HG03354 (cell line): ENCODE measurements at regions not wholly inside any gene's neighbourhood (a gene's known extent, or its start where the extent isn't known, plus 50 kb on each side); places are given as distances from the start of the nearest gene placed in this dataset.
"Not testable (repeated sequence)": the region's sequence is repeated elsewhere in the genome, so short reads cannot be mapped to it uniquely, and the experiment has no call there.

Experiments
- ATAC-seq: cut with Tn5 transposase; IDR thresholded peaks from one replicate; pipeline ENCODE4 v1.9.1; 2021; ENCODE audit warnings: mild to moderate bottlenecking; ENCODE audit not compliant: unreplicated experiment, poor library complexity, severe bottlenecking

DNA sequence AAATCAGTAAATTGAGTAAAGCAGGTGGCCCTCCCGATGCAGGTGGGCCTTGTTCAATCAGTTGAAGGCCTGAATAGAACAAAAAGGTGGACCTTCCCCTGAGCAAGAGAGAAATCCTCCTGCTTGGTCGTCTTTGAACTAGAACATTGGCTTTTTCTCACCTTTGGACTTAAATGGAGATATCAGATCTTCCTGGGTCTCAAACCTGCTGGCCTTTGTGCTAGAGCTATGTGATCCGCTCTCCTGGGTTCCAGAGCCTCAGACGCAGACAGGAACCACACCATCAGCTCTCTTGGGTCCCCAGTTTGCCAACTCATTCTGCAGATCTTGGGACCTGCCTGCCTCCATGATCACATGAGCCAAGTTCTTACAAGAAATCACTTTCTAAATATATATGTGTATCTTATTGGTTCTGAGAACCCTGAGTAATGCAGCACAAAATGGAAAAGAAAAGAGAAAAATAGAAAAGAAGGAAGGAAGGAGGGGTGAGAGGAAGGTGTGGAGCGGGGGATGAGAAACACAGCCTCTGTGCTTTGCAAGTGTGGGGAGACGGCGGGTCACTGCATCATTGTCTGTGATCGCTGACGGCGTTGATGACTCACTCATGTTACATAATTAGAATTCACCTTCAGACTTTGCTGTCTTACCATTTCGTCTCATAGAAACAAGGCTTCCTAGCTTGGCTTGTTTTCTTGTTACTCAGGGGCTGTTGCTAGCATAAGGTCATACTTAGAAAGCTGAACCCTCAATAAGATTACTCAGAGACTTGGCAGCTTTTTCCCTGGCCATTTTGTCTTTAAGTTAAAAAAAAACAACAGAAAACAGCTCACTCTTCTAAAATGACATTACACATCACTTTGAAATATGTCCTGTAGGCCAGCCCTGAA is 85.7 kb upstream of the NEDD9 start:
- peak; percentile 77 for ATAC-seq

DNA sequence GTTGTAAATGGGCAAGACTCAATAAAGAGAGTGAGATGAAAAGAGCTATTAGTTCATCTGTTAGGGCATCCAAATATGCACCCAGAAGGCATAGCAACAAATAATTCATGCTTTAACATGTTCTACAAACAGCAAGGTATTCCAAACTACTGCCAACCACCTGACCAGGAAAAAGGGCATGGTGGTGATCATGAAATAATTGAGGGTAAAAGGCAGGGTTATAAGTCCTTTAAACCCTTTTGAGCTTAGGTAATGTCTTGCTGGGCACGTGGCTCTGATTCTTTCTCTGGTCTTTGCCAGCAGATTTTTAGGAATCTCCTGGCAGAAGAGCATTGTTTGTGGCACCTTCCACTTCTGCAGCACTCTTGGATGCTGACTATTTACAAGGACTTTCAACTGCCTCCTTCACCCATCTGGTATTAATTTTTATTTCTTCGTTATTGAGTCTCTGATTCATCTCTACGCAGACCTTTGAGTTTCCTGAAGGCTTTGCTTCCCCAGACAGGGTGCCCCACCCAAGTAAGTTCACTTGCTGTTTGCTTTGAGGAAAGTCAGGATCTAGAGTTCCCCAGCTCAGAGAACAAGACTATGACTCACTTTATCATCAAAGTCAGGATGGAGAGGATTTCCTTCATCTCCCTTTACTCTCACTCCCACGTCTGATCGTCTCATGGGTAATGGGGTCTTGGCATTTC is 83.4 kb upstream of the NEDD9 start:
- ATAC-seq, result no peak

- no peak for ATAC-seq
Measured at GRCh38 chr6:11313207-11313606, 80.7 kb upstream of the NEDD9 start.

- ATAC-seq, result no peak
Measured at GRCh38 chr6:11311970-11312369, 79.5 kb upstream of the NEDD9 start.

DNA sequence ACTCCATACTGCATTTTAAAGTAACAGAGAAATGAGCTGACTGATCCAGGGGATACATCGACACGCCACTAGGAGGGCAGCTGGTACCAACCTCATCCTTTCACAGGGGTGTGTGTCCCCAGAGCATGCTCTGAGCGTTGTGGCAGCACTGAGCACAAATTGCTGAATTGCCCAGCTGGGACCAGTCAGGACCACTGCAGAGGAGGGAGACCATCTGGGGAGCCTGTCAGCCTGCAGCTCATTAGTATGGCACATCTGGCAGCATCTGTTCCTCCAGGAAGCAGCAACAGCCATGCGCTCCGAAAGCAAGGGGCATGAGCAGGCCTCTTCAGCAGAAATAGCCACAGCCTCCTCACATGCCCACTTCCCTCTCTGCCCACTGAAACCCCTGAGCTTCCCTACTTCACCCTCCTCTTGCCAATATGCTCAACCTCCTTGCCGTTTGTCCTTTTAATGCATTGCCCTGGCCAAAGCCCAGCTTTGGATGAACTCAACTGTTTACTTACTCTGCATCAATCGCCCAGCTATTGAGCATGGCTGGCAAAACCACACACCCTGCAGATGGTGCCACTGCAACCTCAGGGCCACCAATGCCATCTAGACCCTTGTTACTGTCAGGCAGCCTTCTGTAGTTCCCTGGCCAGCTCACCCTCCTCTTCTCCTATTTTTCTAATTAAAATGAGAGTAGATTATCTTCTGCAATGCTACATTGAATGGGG is 77.6 kb upstream of the NEDD9 start:
- ATAC-seq, result no peak

DNA sequence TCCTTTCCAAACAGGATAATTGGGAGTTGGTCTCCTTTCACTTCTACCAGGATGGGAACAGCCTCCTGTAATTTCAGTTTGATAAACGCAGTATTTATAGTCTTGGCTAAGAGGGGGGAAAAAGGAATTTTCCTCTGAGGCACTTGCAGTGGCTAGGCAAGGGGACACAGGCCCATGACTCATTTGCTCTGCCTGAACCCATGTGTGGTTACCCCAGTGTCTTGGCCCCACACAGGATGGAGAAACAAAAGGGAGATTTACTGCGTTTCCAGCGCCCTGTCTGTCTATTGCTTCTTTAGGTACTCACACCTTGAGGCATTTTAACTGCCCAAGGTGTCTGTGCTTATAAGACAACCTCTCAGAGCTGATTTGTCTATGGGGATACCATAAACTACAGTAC is 74.8 kb upstream of the NEDD9 start:
- ATAC-seq, result no peak

DNA sequence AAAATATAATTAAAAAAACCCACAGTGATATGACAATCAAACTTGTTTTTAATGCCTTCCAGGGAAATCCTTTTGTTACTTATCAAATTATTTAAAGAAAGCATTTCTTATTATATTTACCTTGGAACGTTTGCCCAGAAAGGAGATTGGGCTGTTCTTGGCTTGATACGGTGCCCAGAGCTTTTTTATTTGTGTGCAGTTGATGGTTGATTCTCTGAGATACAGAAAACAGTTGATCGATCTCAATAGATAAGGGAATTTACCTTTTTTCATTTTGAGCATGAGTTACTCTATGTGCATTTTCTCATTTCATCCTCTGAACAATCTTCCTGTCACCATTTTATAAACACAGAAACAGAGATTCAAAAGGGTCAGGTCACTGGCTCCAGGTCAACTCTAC is 72.5 kb upstream of the NEDD9 start:
- no peak for ATAC-seq

- ATAC-seq, result not testable (repeated sequence)
Measured at GRCh38 chr6:11299876-11300428, 67.5 kb upstream of the NEDD9 start.

DNA sequence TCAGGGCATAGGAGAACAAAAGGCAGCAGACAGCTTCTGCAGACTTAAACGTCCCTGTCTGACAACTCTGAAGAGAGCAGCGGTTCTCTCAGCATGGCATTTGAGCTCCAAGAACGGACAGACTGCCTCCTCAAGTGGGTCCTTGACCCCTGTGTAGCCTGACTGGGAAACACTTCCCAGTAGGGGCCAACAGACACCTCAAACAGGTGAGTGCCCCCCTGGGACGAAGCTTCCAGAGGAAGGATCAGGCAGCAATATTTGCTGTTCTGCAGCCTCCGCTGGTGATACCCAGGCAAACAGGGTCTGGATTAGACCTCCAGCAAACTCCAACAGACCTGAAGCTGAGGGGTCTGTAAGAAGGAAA is 66.9 kb upstream of the NEDD9 start:
- ATAC-seq, result not testable (repeated sequence)

DNA sequence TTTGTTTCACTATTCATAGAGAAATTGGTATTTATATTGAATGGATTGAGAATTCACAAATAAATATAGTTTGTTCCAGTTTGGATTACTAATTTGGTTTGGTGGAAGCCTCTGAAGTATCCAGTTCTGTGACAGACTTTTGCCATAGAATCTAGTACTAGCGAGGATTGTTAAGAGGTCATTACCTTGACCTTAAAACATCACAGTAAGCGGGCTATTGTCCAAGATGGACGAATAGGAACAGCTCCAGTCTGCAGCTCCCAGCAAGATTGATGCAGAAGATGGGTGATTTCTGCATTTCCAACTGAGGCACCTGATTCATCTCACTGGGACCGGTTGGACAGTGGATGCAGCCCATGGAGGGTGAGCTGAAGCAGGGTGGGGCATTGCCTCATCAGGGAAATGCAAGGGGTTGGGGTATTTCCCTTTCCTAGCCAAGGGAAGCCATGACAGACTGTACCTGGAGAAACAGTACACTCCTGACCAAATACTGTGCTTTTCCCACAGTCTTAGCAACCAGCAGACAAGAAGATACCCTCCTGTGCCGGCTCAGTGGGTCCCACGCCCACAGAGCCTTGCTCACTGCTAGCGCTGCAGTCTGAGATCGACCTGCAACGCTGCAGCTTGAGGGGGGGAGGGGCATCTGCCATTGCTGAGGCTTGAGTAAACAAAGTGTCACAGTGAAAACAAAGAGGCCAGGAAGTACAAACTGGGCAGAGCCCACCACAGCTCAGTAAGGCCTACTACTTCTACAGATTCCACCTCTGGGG is 66.4 kb upstream of the NEDD9 start:
- no peak for ATAC-seq

GRCh38 chr6:11297376-11297729 is 64.9 kb upstream of the NEDD9 start:
- no peak for ATAC-seq

DNA sequence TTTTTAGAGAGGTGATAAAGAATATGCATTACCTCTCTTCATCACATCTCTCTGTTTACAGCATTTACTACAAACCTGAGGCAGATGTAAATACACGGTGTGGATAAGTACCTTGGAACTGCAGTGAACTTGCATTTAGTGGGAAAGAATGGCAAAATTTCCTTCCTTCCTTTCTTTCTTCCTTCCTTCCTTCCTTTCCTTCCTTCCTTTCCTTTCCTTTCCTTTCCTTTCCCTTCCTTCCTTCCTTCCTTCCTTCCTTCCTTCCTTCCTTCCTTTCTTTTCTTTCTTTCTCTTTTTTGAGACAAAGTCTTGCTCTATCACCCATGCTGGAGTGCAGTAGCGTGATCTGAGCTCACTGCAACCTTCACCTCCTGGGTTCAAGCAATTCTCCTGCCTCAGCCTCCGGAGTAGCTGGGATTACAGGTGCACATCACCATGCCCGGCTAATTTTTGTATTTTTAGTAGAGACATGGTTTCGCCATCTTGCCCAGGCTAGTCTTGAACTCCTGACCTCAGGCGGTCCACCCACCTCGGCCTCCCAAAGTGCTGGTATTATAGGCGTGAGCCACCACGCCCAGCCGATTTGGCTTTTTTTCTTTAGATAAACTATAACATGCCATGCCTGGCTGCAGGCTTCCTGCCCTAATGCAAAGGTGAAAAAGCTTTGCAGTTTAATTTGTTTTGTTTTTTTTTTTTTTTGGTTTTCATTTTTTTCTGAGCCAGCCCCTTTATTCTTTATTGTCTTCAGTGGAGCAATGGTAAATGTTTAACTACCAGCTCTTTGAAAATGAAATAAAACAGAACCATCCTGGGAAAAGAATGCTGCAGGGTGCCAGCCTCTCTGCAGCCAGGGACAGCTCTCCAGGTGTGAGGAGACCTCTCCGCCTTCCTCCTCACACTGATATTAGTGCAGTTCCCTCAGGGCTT is 64.2 kb upstream of the NEDD9 start:
- ATAC-seq, result no peak

- no peak for ATAC-seq
Measured at GRCh38 chr6:11295969-11296368, 63.5 kb upstream of the NEDD9 start.

DNA sequence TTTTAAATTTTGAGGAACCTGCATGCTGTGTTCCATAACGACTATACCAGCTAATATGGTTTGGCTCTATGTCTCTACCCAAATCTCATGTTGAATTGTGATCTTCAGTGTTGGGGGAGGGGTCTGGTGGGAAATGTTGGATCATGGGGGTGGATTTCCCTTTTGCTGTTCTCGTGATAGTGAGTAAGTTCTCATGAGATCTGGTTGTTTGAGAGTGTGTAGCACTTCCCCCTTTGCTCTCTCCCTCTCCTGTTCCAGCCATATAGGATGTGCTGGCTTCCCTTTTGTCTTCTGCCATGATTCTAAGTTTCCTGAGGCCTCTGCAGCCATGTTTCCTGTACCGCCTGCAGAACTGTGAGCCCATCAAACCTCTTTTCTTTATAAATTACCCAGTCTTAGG is 61.8 kb upstream of the NEDD9 start:
- no peak for ATAC-seq

DNA sequence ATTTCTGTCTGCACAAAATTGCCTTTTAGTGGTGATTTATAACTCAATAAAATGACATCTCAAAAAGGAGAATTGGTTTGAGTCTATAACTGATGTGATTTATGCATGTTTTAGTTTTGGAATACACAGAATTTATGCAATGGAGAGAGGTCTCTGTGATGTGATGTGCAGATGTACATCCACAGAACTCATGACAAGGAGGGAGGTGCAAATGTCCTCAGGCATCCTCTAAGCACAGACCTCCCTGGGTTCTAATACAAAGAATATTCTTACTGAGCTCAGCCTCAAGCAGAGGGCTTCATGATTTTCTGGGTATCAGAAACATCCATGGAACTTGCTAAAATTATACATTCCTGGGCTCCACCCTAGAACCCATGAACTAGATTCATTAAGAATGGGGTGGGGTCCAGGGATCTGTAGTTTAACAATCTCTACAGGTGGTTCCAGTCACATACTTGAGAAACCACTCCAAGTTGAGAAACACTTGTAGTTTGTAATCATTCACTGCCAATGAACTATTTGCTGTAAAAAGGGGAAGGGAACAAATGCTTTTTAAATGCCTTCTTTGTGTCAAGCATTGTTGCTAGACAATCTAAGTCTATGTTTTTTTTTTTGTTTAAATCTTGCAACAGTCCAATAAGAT is 60.2 kb upstream of the NEDD9 start:
- ATAC-seq, result no peak

DNA sequence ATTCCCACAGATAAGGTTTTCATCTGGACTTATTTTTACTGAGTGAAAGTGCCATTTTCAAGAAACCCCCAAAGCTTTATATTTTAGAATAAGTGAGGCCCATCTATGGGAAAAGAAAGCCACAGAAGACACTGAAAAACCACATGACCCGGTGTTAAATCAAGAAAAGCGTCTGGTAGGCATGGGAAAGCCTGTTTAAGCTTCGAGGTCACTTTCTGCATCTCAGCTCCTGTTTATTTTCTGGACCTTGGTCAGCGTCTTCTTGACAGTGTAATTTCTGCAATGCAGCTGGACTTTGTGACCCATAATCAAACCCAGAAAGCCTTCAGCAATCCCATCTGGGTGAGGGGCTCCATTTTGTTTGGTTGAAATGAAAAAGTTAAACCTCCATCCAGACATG is 59.6 kb upstream of the NEDD9 start:
- no peak for ATAC-seq

DNA sequence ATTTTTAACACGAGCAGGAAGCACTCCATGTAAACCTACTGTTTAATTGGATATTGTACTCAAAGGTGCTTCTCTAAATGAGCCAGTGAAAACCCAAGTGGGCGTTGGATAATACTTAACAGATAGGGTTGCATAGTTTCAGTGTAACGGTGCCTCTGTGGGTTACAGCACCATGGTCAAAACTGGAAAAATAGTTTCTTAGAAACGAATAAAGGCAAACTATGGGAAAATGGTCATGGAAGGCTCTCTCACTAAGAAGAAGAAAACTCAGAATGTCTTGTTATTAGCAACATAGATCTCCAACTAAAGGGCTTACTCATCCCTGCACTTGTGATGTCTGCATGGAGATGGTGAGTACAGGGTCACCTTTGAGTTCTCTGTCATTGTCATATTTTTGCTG is 59.1 kb upstream of the NEDD9 start:
- ATAC-seq, result no peak

GRCh38 chr6:11290027-11290426 is 57.6 kb upstream of the NEDD9 start:
- no peak for ATAC-seq
